Calu3 (cell line): ENCODE measurements at regions not wholly inside any gene's neighbourhood (a gene's known extent, or its start where the extent isn't known, plus 50 kb on each side); places are given as distances from the start of the nearest gene placed in this dataset.

ENCODE experiments used
- BruUV-seq: library from RNA; stranded (reverse); fragments of 400-500 nt; replicated peaks from 2 replicates; lab custom pipeline; 2021; lab: Mats Ljungman, UMichigan
- CTCF ChIA-PET: fragments of 300-600 bp; sonication (Branson Sonifier 250); formaldehyde crosslinking; loops from one replicate; lab custom pipeline; 2022; ENCODE audit warnings: antibody characterized with exemption; lab: Charles Lee
- DNase-seq: peaks from one replicate; pipeline ENCODE4 v3.0.0; 2022
- H3K27ac Mint-ChIP-seq: one replicate; pipeline ENCODE4 v1.8.0; 2022; ENCODE audit warnings: mixed read lengths; ENCODE audit not compliant: unreplicated experiment
- H3K27me3 Mint-ChIP-seq: one replicate; pipeline ENCODE4 v1.8.0; 2022; ENCODE audit warnings: mixed read lengths; ENCODE audit not compliant: unreplicated experiment
- H3K36me3 Mint-ChIP-seq: one replicate; pipeline ENCODE4 v1.8.0; 2022; ENCODE audit warnings: mild to moderate bottlenecking, moderate library complexity, mixed read lengths; ENCODE audit not compliant: insufficient read depth, unreplicated experiment
- H3K4me1 Mint-ChIP-seq: one replicate; pipeline ENCODE4 v1.8.0; 2022; ENCODE audit warnings: mild to moderate bottlenecking, low read depth, mixed read lengths; ENCODE audit not compliant: unreplicated experiment
- H3K4me3 Mint-ChIP-seq: one replicate; pipeline ENCODE4 v1.8.0; 2022; ENCODE audit warnings: mild to moderate bottlenecking, low read depth, moderate library complexity, mixed read lengths; ENCODE audit not compliant: unreplicated experiment
- H3K9me3 Mint-ChIP-seq: one replicate; pipeline ENCODE4 v1.8.0; 2022; ENCODE audit warnings: low read depth, mixed read lengths; ENCODE audit not compliant: unreplicated experiment
- intact Hi-C: fragments of 100-400 bp; cut with micrococcal nuclease; formaldehyde crosslinking; loops from one replicate; pipeline ENCODE4 v1.10.0; 2022; ENCODE audit not compliant: unreplicated experiment
- TF ChIP-seq, protein P1 (sequence below): fragments of 200-600 bp; IDR thresholded peaks from one replicate; pipeline ENCODE4 v1.8.0; 2022; ENCODE audit warnings: antibody characterized with exemption; ENCODE audit not compliant: unreplicated experiment

GRCh38 chr2:196535061-196535460 is 104.5 kb upstream of the CCDC150 start:
- Mint-ChIP-seq H3K27me3 (no peaks in the 10 kb centered on the region), H3K27ac (no peak overlapping the region), H3K9me3 (no peaks in the 10 kb centered on the region), H3K4me1 (no peaks in the 10 kb centered on the region), H3K4me3 (no peak overlapping the region), H3K36me3 (no peaks in the 10 kb centered on the region)
- intact Hi-C loops, result no loop called here
- CTCF ChIA-PET, result no interaction called here
- DNase-seq, result no peak
- TF ChIP-seq, protein P1, sequence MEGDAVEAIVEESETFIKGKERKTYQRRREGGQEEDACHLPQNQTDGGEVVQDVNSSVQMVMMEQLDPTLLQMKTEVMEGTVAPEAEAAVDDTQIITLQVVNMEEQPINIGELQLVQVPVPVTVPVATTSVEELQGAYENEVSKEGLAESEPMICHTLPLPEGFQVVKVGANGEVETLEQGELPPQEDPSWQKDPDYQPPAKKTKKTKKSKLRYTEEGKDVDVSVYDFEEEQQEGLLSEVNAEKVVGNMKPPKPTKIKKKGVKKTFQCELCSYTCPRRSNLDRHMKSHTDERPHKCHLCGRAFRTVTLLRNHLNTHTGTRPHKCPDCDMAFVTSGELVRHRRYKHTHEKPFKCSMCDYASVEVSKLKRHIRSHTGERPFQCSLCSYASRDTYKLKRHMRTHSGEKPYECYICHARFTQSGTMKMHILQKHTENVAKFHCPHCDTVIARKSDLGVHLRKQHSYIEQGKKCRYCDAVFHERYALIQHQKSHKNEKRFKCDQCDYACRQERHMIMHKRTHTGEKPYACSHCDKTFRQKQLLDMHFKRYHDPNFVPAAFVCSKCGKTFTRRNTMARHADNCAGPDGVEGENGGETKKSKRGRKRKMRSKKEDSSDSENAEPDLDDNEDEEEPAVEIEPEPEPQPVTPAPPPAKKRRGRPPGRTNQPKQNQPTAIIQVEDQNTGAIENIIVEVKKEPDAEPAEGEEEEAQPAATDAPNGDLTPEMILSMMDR, result no peak
- no TSS peak for BruUV-seq

- no peak for DNase-seq
- no peak overlapping the region for H3K27ac Mint-ChIP-seq
- no peaks in the 10 kb centered on the region for H3K4me1 Mint-ChIP-seq
- BruUV-seq, result no TSS peak
- TF ChIP-seq, protein P1, result no peak
- no peak overlapping the region for H3K4me3 Mint-ChIP-seq
- intact Hi-C loops, result no loop called here
- H3K27me3 Mint-ChIP-seq, result no peaks in the 10 kb centered on the region
- H3K36me3 Mint-ChIP-seq, result no peaks in the 10 kb centered on the region
- H3K9me3 Mint-ChIP-seq, result no peaks in the 10 kb centered on the region
- CTCF ChIA-PET, result no interaction called here
These were observed 103.8 kb upstream of the CCDC150 start for GRCh38 chr2:196535742-196536141.

DNA sequence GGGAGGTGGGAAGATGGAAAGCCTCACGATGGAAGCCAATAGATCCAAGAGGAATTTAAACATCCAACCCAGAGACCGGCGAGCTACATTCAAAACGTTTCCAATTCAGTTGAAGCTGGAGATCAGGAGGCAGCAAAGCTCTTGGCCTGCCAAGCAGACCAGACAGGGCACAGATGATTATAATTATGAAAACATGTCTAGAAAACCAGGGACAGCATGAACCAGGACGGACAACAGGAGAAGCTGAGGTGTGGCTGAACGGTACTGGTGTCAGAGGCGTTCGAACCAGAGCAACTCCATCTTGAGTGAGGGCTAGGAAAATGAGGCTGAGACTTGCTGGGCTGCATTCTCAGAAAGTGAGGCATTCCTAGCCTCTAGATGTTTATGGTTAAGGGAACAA is 102.2 kb upstream of the CCDC150 start:
- no peaks in the 10 kb centered on the region for H3K4me1 Mint-ChIP-seq
- no peak overlapping the region for H3K4me3 Mint-ChIP-seq
- no peaks in the 10 kb centered on the region for H3K27me3 Mint-ChIP-seq
- CTCF ChIA-PET, result no interaction called here
- DNase-seq, result no peak
- H3K36me3 Mint-ChIP-seq, result no peaks in the 10 kb centered on the region
- H3K9me3 Mint-ChIP-seq, result no peaks in the 10 kb centered on the region
- TF ChIP-seq, protein P1, result no peak
- BruUV-seq, result no TSS peak
- intact Hi-C loops, result no loop called here
- H3K27ac Mint-ChIP-seq, result no peak overlapping the region

DNA sequence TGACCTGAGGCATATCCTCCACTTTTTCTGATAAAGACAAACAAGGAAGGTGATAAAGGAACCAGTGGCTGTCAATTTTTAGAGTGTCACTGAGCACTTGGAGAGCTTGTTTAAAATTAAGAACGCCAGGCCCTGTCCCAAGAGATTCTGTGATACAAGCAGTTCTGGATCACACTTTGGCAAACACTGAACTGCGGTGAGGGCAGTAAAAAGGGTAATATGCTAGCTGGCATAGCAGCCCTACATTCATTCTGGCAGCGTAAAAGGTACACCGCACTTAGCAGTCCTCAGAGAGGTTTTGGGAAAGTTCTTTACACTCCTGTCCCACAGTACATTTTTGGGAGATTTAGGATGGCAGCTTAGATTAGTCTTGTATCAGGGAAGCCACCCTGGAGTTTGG is 101.3 kb upstream of the CCDC150 start:
- intact Hi-C loops, result no loop called here
- Mint-ChIP-seq H3K4me1 (no peaks in the 10 kb centered on the region), H3K27ac (no peak overlapping the region), H3K9me3 (no peaks in the 10 kb centered on the region), H3K4me3 (no peak overlapping the region), H3K27me3 (no peaks in the 10 kb centered on the region), H3K36me3 (no peaks in the 10 kb centered on the region)
- no TSS peak for BruUV-seq
- TF ChIP-seq, protein P1, result no peak
- CTCF ChIA-PET, result no interaction called here
- no peak for DNase-seq
